ENCODE measurements at regions not wholly inside any gene's neighbourhood (a gene's known extent, or its start where the extent isn't known, plus 50 kb on each side); places are given as distances from the start of the nearest gene placed in this dataset.
A peak's percentile ranks its signal among the peaks of the same experiment; 100 is the strongest.

DNA sequence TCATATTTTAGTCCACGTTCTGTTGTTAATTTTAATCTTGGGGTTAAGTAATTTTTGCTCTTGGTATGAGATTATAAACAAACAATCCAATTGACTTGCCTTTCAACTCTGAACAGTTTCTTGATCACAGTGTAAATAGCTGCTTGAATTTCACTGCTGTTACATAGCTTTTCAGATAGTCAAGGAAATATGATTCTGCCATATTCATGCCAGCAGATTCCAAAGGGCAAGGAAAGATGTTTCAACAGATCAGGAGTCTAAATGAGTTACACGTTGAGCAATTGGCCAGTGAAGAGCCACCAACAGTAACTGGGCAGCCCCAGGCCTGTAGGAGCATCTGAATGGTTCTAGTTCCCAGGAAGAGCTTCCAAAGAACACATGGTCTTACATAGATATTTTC lies 93.6 kb downstream of the LEPR start:
- Histone ChIP-seq H4K8ac (ENCODE audit: low read length) (no peak overlapping the region), H2BK12ac (ENCODE audit: low read length in 2 of 2) (peak overlapping the region in 1 of 2 experiments; percentile 66), H3K9ac (ENCODE audit: low read length) (no peak overlapping the region), H3K9me3 (ENCODE audit: control insufficient read depth, low read length) (no peaks in the 10 kb centered on the region), H3K14ac (ENCODE audit: low read length in 2 of 2) (no peak overlapping the region), H3K4me3 (ENCODE audit: insufficient read depth in 1 of 2, low read depth in 1 of 2, low read length in 2 of 2) (no peak overlapping the region), H3K4me2 (ENCODE audit: low read length, poor library complexity, severe bottlenecking) (no peak overlapping the region), H4K91ac (ENCODE audit: low read length) (no peak overlapping the region), H3K27ac (ENCODE audit: low read length, poor library complexity, severe bottlenecking) (no peak overlapping the region), H3K79me1 (replicated peaks; ENCODE audit: low read length, poor library complexity, severe bottlenecking) (peaks cover 3% of the 10 kb centered on the region), H2BK120ac (ENCODE audit: low read depth, low read length) (no peak overlapping the region), H3K23ac (ENCODE audit: low read length in 2 of 2) (no peak overlapping the region), H2AK5ac (ENCODE audit: low read length, severe bottlenecking) (no peak overlapping the region), H3K27me3 (ENCODE audit: control insufficient read depth in 1 of 2, insufficient read depth in 1 of 2, low read length in 2 of 2) (no peaks in the 10 kb centered on the region), H2AFZ (ENCODE audit: low read depth, low read length) (no peak overlapping the region), H3K18ac (ENCODE audit: low read depth in 1 of 2, low read length in 2 of 2) (no peak overlapping the region), H3K4ac (ENCODE audit: low read depth in 1 of 2, low read length in 2 of 2) (no peak overlapping the region), H2BK5ac (ENCODE audit: low read depth, low read length, poor library complexity, severe bottlenecking) (no peak overlapping the region), H3K4me1 (ENCODE audit: control insufficient read depth, insufficient read depth, low read depth, low read length) (peaks cover 5% of the 10 kb centered on the region), H2BK15ac (ENCODE audit: low read depth, poor library complexity, severe bottlenecking) (no peak overlapping the region), H3K36me3 (ENCODE audit: control insufficient read depth in 1 of 2, insufficient read depth in 2 of 2, low read depth in 1 of 2, low read length in 2 of 2) (no peaks in the 10 kb centered on the region)
- 81% methylated on average over 1 of the region's 2 CpGs for WGBS
- no peak for DNase-seq

- Histone ChIP-seq H3K4ac (ENCODE audit: low read depth in 1 of 2, low read length in 2 of 2) (no peak overlapping the region), H2BK15ac (ENCODE audit: low read depth, poor library complexity, severe bottlenecking) (no peak overlapping the region), H3K36me3 (ENCODE audit: control insufficient read depth in 1 of 2, insufficient read depth in 2 of 2, low read depth in 1 of 2, low read length in 2 of 2) (no peaks in the 10 kb centered on the region), H3K79me1 (replicated peaks; ENCODE audit: low read length, poor library complexity, severe bottlenecking) (no peaks in the 10 kb centered on the region), H3K4me3 (ENCODE audit: insufficient read depth in 1 of 2, low read depth in 1 of 2, low read length in 2 of 2) (peak overlapping the region; percentile 70), H3K4me1 (ENCODE audit: control insufficient read depth, insufficient read depth, low read depth, low read length) (peaks cover 8% of the 10 kb centered on the region), H3K9ac (ENCODE audit: low read length) (no peak overlapping the region), H4K8ac (ENCODE audit: low read length) (no peak overlapping the region), H2BK12ac (ENCODE audit: low read length in 2 of 2) (no peak overlapping the region), H2BK5ac (ENCODE audit: low read depth, low read length, poor library complexity, severe bottlenecking) (no peak overlapping the region), H3K18ac (ENCODE audit: low read depth in 1 of 2, low read length in 2 of 2) (no peak overlapping the region), H3K14ac (ENCODE audit: low read length in 2 of 2) (no peak overlapping the region), H2AFZ (ENCODE audit: low read depth, low read length) (no peak overlapping the region), H4K91ac (ENCODE audit: low read length) (no peak overlapping the region), H3K27ac (ENCODE audit: low read length, poor library complexity, severe bottlenecking) (no peak overlapping the region), H3K4me2 (ENCODE audit: low read length, poor library complexity, severe bottlenecking) (peak overlapping the region; percentile 100), H3K23ac (ENCODE audit: low read length in 2 of 2) (no peak overlapping the region), H3K27me3 (ENCODE audit: control insufficient read depth in 1 of 2, insufficient read depth in 1 of 2, low read length in 2 of 2) (peaks cover 15 to 32% of the 10 kb centered on the region in 2 experiments), H2BK120ac (ENCODE audit: low read depth, low read length) (peak overlapping the region; percentile 77), H2AK5ac (ENCODE audit: low read length, severe bottlenecking) (no peak overlapping the region), H3K9me3 (ENCODE audit: control insufficient read depth, low read length) (no peaks in the 10 kb centered on the region)
- 33% methylated on average over 5 of the region's 5 CpGs for WGBS
- DNase-seq: no peak
Measured at GRCh38 chr1:65524931-65525265, 104.4 kb downstream of the LEPR start.

GRCh38 chr1:65525266-65526048 lies 105.0 kb downstream of the LEPR start:
- DNase-seq: peak; percentile 43
- Histone ChIP-seq H2AK5ac (ENCODE audit: low read length, severe bottlenecking) (no peak overlapping the region), H3K27me3 (ENCODE audit: control insufficient read depth in 1 of 2, insufficient read depth in 1 of 2, low read length in 2 of 2) (peaks cover 15 to 32% of the 10 kb centered on the region in 2 experiments), H3K23ac (ENCODE audit: low read length in 2 of 2) (peak overlapping the region in 1 of 2 experiments; percentile 70), H2BK15ac (ENCODE audit: low read depth, poor library complexity, severe bottlenecking) (peak overlapping the region; percentile 48), H3K79me1 (replicated peaks; ENCODE audit: low read length, poor library complexity, severe bottlenecking) (no peaks in the 10 kb centered on the region), H3K4me3 (ENCODE audit: insufficient read depth in 1 of 2, low read depth in 1 of 2, low read length in 2 of 2) (peak overlapping the region; percentile 70), H3K4me1 (ENCODE audit: control insufficient read depth, insufficient read depth, low read depth, low read length) (peaks cover 8% of the 10 kb centered on the region), H3K9ac (ENCODE audit: low read length) (peak overlapping the region; percentile 19), H3K14ac (ENCODE audit: low read length in 2 of 2) (peak overlapping the region in 1 of 2 experiments; percentile 92), H2BK12ac (ENCODE audit: low read length in 2 of 2) (peak overlapping the region; percentile 28 to 90), H3K27ac (ENCODE audit: low read length, poor library complexity, severe bottlenecking) (no peak overlapping the region), H4K8ac (ENCODE audit: low read length) (peak overlapping the region; percentile 93), H2BK5ac (ENCODE audit: low read depth, low read length, poor library complexity, severe bottlenecking) (no peak overlapping the region), H4K91ac (ENCODE audit: low read length) (peak overlapping the region; percentile 87), H3K4ac (ENCODE audit: low read depth in 1 of 2, low read length in 2 of 2) (peak overlapping the region in 1 of 2 experiments; percentile 81), H2AFZ (ENCODE audit: low read depth, low read length) (peak overlapping the region; percentile 85), H3K36me3 (ENCODE audit: control insufficient read depth in 1 of 2, insufficient read depth in 2 of 2, low read depth in 1 of 2, low read length in 2 of 2) (no peaks in the 10 kb centered on the region), H3K18ac (ENCODE audit: low read depth in 1 of 2, low read length in 2 of 2) (peak overlapping the region; percentile 82 to 91), H3K4me2 (ENCODE audit: low read length, poor library complexity, severe bottlenecking) (peak overlapping the region; percentile 100), H3K9me3 (ENCODE audit: control insufficient read depth, low read length) (no peaks in the 10 kb centered on the region), H2BK120ac (ENCODE audit: low read depth, low read length) (peak overlapping the region; percentile 77)
- WGBS: 2% methylated on average over 70 of the region's 87 CpGs

- Histone ChIP-seq H2BK120ac (ENCODE audit: low read depth, low read length) (peak overlapping the region; percentile 77), H3K27me3 (ENCODE audit: control insufficient read depth in 1 of 2, insufficient read depth in 1 of 2, low read length in 2 of 2) (peaks cover 15 to 32% of the 10 kb centered on the region in 2 experiments), H2AK5ac (ENCODE audit: low read length, severe bottlenecking) (no peak overlapping the region)
Measured at GRCh38 chr1:65526049-65526556, 105.6 kb downstream of the LEPR start.

More at GRCh38 chr1:65526049-65526556, 105.6 kb downstream of the LEPR start:
- Histone ChIP-seq H3K4me3 (ENCODE audit: insufficient read depth in 1 of 2, low read depth in 1 of 2, low read length in 2 of 2) (peak overlapping the region; percentile 70), H2BK12ac (ENCODE audit: low read length in 2 of 2) (no peak overlapping the region), H4K91ac (ENCODE audit: low read length) (no peak overlapping the region), H3K27ac (ENCODE audit: low read length, poor library complexity, severe bottlenecking) (no peak overlapping the region), H3K23ac (ENCODE audit: low read length in 2 of 2) (no peak overlapping the region), H3K36me3 (ENCODE audit: control insufficient read depth in 1 of 2, insufficient read depth in 2 of 2, low read depth in 1 of 2, low read length in 2 of 2) (no peaks in the 10 kb centered on the region), H3K9me3 (ENCODE audit: control insufficient read depth, low read length) (no peaks in the 10 kb centered on the region), H2AFZ (ENCODE audit: low read depth, low read length) (no peak overlapping the region), H3K14ac (ENCODE audit: low read length in 2 of 2) (no peak overlapping the region), H3K18ac (ENCODE audit: low read depth in 1 of 2, low read length in 2 of 2) (peak overlapping the region; percentile 38 to 82), H4K8ac (ENCODE audit: low read length) (no peak overlapping the region), H2BK5ac (ENCODE audit: low read depth, low read length, poor library complexity, severe bottlenecking) (no peak overlapping the region), H3K4me1 (ENCODE audit: control insufficient read depth, insufficient read depth, low read depth, low read length) (peaks cover 8% of the 10 kb centered on the region), H3K9ac (ENCODE audit: low read length) (no peak overlapping the region), H2BK15ac (ENCODE audit: low read depth, poor library complexity, severe bottlenecking) (peak overlapping the region; percentile 16), H3K4ac (ENCODE audit: low read depth in 1 of 2, low read length in 2 of 2) (no peak overlapping the region), H3K79me1 (replicated peaks; ENCODE audit: low read length, poor library complexity, severe bottlenecking) (no peaks in the 10 kb centered on the region), H3K4me2 (ENCODE audit: low read length, poor library complexity, severe bottlenecking) (peak overlapping the region; percentile 100)
- 15% methylated on average over 8 of the region's 10 CpGs for WGBS
- DNase-seq: no peak
